ENCODE measurements at regions not wholly inside any gene's neighbourhood (a gene's known extent, or its start where the extent isn't known, plus 50 kb on each side); places are given as distances from the start of the nearest gene placed in this dataset.

- Histone ChIP-seq H3K4me3 (ENCODE audit: low read length) (no peak overlapping the region), H2BK5ac (ENCODE audit: low read length) (no peak overlapping the region), H3K9ac (ENCODE audit: low read length) (no peak overlapping the region), H2BK15ac (replicated peaks; ENCODE audit: low read depth) (no peak overlapping the region), H3K79me1 (ENCODE audit: low read length) (no peaks in the 10 kb centered on the region), H3K23ac (ENCODE audit: low read length) (no peak overlapping the region), H3K27me3 (ENCODE audit: insufficient read depth, low read length, poor library complexity) (no peaks in the 10 kb centered on the region), H3K56ac (ENCODE audit: low read length) (no peak overlapping the region), H2BK120ac (ENCODE audit: low read depth, low read length) (no peak overlapping the region), H3K4me1 (ENCODE audit: control insufficient read depth, low read depth, low read length) (no peaks in the 10 kb centered on the region), H4K5ac (ENCODE audit: low read length) (no peak overlapping the region), H4K8ac (ENCODE audit: low read depth, low read length) (no peak overlapping the region), H3K18ac (ENCODE audit: low read length) (no peak overlapping the region), H3K4ac (ENCODE audit: low read depth, low read length) (no peak overlapping the region), H3K27ac (ENCODE audit: low read depth, low read length) (no peak overlapping the region), H3K4me2 (ENCODE audit: low read length) (no peak overlapping the region), H3K79me2 (ENCODE audit: control insufficient read depth, insufficient read depth, low read length) (no peaks in the 10 kb centered on the region), H2AK5ac (ENCODE audit: low read length) (no peak overlapping the region), H3K36me3 (ENCODE audit: control insufficient read depth, insufficient read depth, low read length) (no peaks in the 10 kb centered on the region)
- no peak for DNase-seq
- no CpG with 5 or more reads among the region's 13 CpGs for WGBS (ENCODE audit: extremely low coverage, insufficient coverage, low lambda C conversion rate)
Observed at GRCh38 chr19:32039440-32039839, 306.0 kb upstream of the ZNF507 start.

- no peaks in the 10 kb centered on the region for H3K36me3 ChIP-seq (ENCODE audit: control insufficient read depth, insufficient read depth, low read length)
- no peak overlapping the region for H3K4me2 ChIP-seq (ENCODE audit: low read length)
- H4K8ac ChIP-seq (ENCODE audit: low read depth, low read length): no peak overlapping the region
- no peak for DNase-seq
- H2BK15ac ChIP-seq (replicated peaks; ENCODE audit: low read depth): no peak overlapping the region
- no peak overlapping the region for H4K5ac ChIP-seq (ENCODE audit: low read length)
- no peak overlapping the region for H3K4ac ChIP-seq (ENCODE audit: low read depth, low read length)
- no peak overlapping the region for H3K23ac ChIP-seq (ENCODE audit: low read length)
- no peaks in the 10 kb centered on the region for H3K79me2 ChIP-seq (ENCODE audit: control insufficient read depth, insufficient read depth, low read length)
- no peak overlapping the region for H2BK5ac ChIP-seq (ENCODE audit: low read length)
- no CpG with 5 or more reads among the region's 5 CpGs for WGBS (ENCODE audit: extremely low coverage, insufficient coverage, low lambda C conversion rate)
- H3K18ac ChIP-seq (ENCODE audit: low read length): no peak overlapping the region
- H2AK5ac ChIP-seq (ENCODE audit: low read length): no peak overlapping the region
- no peak overlapping the region for H2BK120ac ChIP-seq (ENCODE audit: low read depth, low read length)
- no peak overlapping the region for H3K27ac ChIP-seq (ENCODE audit: low read depth, low read length)
- H3K4me1 ChIP-seq (ENCODE audit: control insufficient read depth, low read depth, low read length): no peaks in the 10 kb centered on the region
- H3K9ac ChIP-seq (ENCODE audit: low read length): no peak overlapping the region
- H3K27me3 ChIP-seq (ENCODE audit: insufficient read depth, low read length, poor library complexity): no peaks in the 10 kb centered on the region
- H3K79me1 ChIP-seq (ENCODE audit: low read length): no peaks in the 10 kb centered on the region
- H3K56ac ChIP-seq (ENCODE audit: low read length): no peak overlapping the region
- no peak overlapping the region for H3K4me3 ChIP-seq (ENCODE audit: low read length)
Observed at GRCh38 chr19:32040236-32040635, 305.2 kb upstream of the ZNF507 start.

GRCh38 chr19:32041681-32042292 is 303.6 kb upstream of the ZNF507 start:
- Histone ChIP-seq H3K4me2 (ENCODE audit: low read length) (peak overlapping the region; percentile 7), H3K4ac (ENCODE audit: low read depth, low read length) (no peak overlapping the region), H4K8ac (ENCODE audit: low read depth, low read length) (no peak overlapping the region), H3K79me1 (ENCODE audit: low read length) (no peaks in the 10 kb centered on the region), H3K4me3 (ENCODE audit: low read length) (no peak overlapping the region), H3K36me3 (ENCODE audit: control insufficient read depth, insufficient read depth, low read length) (no peaks in the 10 kb centered on the region), H3K27ac (ENCODE audit: low read depth, low read length) (no peak overlapping the region), H2BK5ac (ENCODE audit: low read length) (no peak overlapping the region), H3K23ac (ENCODE audit: low read length) (no peak overlapping the region), H3K56ac (ENCODE audit: low read length) (no peak overlapping the region), H4K5ac (ENCODE audit: low read length) (no peak overlapping the region), H2AK5ac (ENCODE audit: low read length) (no peak overlapping the region), H3K27me3 (ENCODE audit: insufficient read depth, low read length, poor library complexity) (no peaks in the 10 kb centered on the region), H3K18ac (ENCODE audit: low read length) (no peak overlapping the region), H2BK15ac (replicated peaks; ENCODE audit: low read depth) (no peak overlapping the region), H3K79me2 (ENCODE audit: control insufficient read depth, insufficient read depth, low read length) (no peaks in the 10 kb centered on the region), H3K4me1 (ENCODE audit: control insufficient read depth, low read depth, low read length) (no peaks in the 10 kb centered on the region), H2BK120ac (ENCODE audit: low read depth, low read length) (no peak overlapping the region), H3K9ac (ENCODE audit: low read length) (no peak overlapping the region)
- DNase-seq: peak; percentile 48
- WGBS (ENCODE audit: extremely low coverage, insufficient coverage, low lambda C conversion rate): no CpG with 5 or more reads among the region's 23 CpGs

GRCh38 chr19:32047788-32048187 is 297.6 kb upstream of the ZNF507 start:
- Histone ChIP-seq H3K4me1 (ENCODE audit: control insufficient read depth, low read depth, low read length) (no peaks in the 10 kb centered on the region), H3K23ac (ENCODE audit: low read length) (no peak overlapping the region), H3K9ac (ENCODE audit: low read length) (no peak overlapping the region), H3K79me2 (ENCODE audit: control insufficient read depth, insufficient read depth, low read length) (no peaks in the 10 kb centered on the region), H2BK120ac (ENCODE audit: low read depth, low read length) (no peak overlapping the region), H3K36me3 (ENCODE audit: control insufficient read depth, insufficient read depth, low read length) (no peaks in the 10 kb centered on the region), H4K5ac (ENCODE audit: low read length) (no peak overlapping the region), H3K4me3 (ENCODE audit: low read length) (no peak overlapping the region), H3K56ac (ENCODE audit: low read length) (no peak overlapping the region), H3K18ac (ENCODE audit: low read length) (no peak overlapping the region), H2AK5ac (ENCODE audit: low read length) (no peak overlapping the region), H3K27me3 (ENCODE audit: insufficient read depth, low read length, poor library complexity) (no peaks in the 10 kb centered on the region), H3K4me2 (ENCODE audit: low read length) (no peak overlapping the region), H3K79me1 (ENCODE audit: low read length) (no peaks in the 10 kb centered on the region), H3K27ac (ENCODE audit: low read depth, low read length) (no peak overlapping the region), H3K4ac (ENCODE audit: low read depth, low read length) (no peak overlapping the region), H2BK15ac (replicated peaks; ENCODE audit: low read depth) (no peak overlapping the region), H2BK5ac (ENCODE audit: low read length) (no peak overlapping the region), H4K8ac (ENCODE audit: low read depth, low read length) (no peak overlapping the region)
- no CpG with 5 or more reads among the region's 5 CpGs for WGBS (ENCODE audit: extremely low coverage, insufficient coverage, low lambda C conversion rate)
- DNase-seq: no peak

- no peak overlapping the region for H3K4me2 ChIP-seq (ENCODE audit: low read length)
- H3K4me3 ChIP-seq (ENCODE audit: low read length): no peak overlapping the region
- no peak overlapping the region for H2BK15ac ChIP-seq (replicated peaks; ENCODE audit: low read depth)
- no peaks in the 10 kb centered on the region for H3K4me1 ChIP-seq (ENCODE audit: control insufficient read depth, low read depth, low read length)
- H3K23ac ChIP-seq (ENCODE audit: low read length): no peak overlapping the region
- no peak for DNase-seq
- no peaks in the 10 kb centered on the region for H3K79me2 ChIP-seq (ENCODE audit: control insufficient read depth, insufficient read depth, low read length)
- H2BK120ac ChIP-seq (ENCODE audit: low read depth, low read length): no peak overlapping the region
- no peaks in the 10 kb centered on the region for H3K36me3 ChIP-seq (ENCODE audit: control insufficient read depth, insufficient read depth, low read length)
- no peaks in the 10 kb centered on the region for H3K27me3 ChIP-seq (ENCODE audit: insufficient read depth, low read length, poor library complexity)
- no peak overlapping the region for H4K5ac ChIP-seq (ENCODE audit: low read length)
- H3K79me1 ChIP-seq (ENCODE audit: low read length): no peaks in the 10 kb centered on the region
- H3K56ac ChIP-seq (ENCODE audit: low read length): no peak overlapping the region
- no peak overlapping the region for H4K8ac ChIP-seq (ENCODE audit: low read depth, low read length)
- WGBS (ENCODE audit: extremely low coverage, insufficient coverage, low lambda C conversion rate): no CpG with 5 or more reads among the region's 3 CpGs
- no peak overlapping the region for H3K4ac ChIP-seq (ENCODE audit: low read depth, low read length)
- H3K18ac ChIP-seq (ENCODE audit: low read length): no peak overlapping the region
- H2AK5ac ChIP-seq (ENCODE audit: low read length): no peak overlapping the region
- no peak overlapping the region for H3K9ac ChIP-seq (ENCODE audit: low read length)
- H2BK5ac ChIP-seq (ENCODE audit: low read length): no peak overlapping the region
- no peak overlapping the region for H3K27ac ChIP-seq (ENCODE audit: low read depth, low read length)
Observed at GRCh38 chr19:32053376-32053775, 292.0 kb upstream of the ZNF507 start.

GRCh38 chr19:32053861-32054260 is 291.5 kb upstream of the ZNF507 start:
- Histone ChIP-seq H3K56ac (ENCODE audit: low read length) (no peak overlapping the region), H3K18ac (ENCODE audit: low read length) (no peak overlapping the region), H3K79me2 (ENCODE audit: control insufficient read depth, insufficient read depth, low read length) (no peaks in the 10 kb centered on the region), H2BK120ac (ENCODE audit: low read depth, low read length) (no peak overlapping the region), H3K9ac (ENCODE audit: low read length) (no peak overlapping the region), H2AK5ac (ENCODE audit: low read length) (no peak overlapping the region), H4K8ac (ENCODE audit: low read depth, low read length) (no peak overlapping the region), H3K4me2 (ENCODE audit: low read length) (no peak overlapping the region), H3K4me1 (ENCODE audit: control insufficient read depth, low read depth, low read length) (no peaks in the 10 kb centered on the region), H3K27me3 (ENCODE audit: insufficient read depth, low read length, poor library complexity) (no peaks in the 10 kb centered on the region), H4K5ac (ENCODE audit: low read length) (no peak overlapping the region), H3K4ac (ENCODE audit: low read depth, low read length) (no peak overlapping the region), H3K23ac (ENCODE audit: low read length) (no peak overlapping the region), H3K27ac (ENCODE audit: low read depth, low read length) (no peak overlapping the region), H2BK5ac (ENCODE audit: low read length) (no peak overlapping the region), H3K36me3 (ENCODE audit: control insufficient read depth, insufficient read depth, low read length) (no peaks in the 10 kb centered on the region), H2BK15ac (replicated peaks; ENCODE audit: low read depth) (no peak overlapping the region), H3K79me1 (ENCODE audit: low read length) (no peaks in the 10 kb centered on the region), H3K4me3 (ENCODE audit: low read length) (no peak overlapping the region)
- no CpG with 5 or more reads among the region's 10 CpGs for WGBS (ENCODE audit: extremely low coverage, insufficient coverage, low lambda C conversion rate)
- DNase-seq: no peak

Data from mesendoderm (in vitro differentiated cells).